GM20000 (cell line): ENCODE measurements at regions not wholly inside any gene's neighbourhood (a gene's known extent, or its start where the extent isn't known, plus 50 kb on each side); places are given as distances from the start of the nearest gene placed in this dataset.

Experiments used
- DNase-seq: peaks from one replicate; pipeline ENCODE4 v3.0.0; 2012; ENCODE audit warnings: low spot score
- TF ChIP-seq, protein P1 (sequence below): IDR thresholded peaks from 2 replicates; pipeline ENCODE4 v1.5.1; 2012; ENCODE audit warnings: mild to moderate bottlenecking, control low read depth; ENCODE audit errors: extremely low read depth, missing control alignments

DNA sequence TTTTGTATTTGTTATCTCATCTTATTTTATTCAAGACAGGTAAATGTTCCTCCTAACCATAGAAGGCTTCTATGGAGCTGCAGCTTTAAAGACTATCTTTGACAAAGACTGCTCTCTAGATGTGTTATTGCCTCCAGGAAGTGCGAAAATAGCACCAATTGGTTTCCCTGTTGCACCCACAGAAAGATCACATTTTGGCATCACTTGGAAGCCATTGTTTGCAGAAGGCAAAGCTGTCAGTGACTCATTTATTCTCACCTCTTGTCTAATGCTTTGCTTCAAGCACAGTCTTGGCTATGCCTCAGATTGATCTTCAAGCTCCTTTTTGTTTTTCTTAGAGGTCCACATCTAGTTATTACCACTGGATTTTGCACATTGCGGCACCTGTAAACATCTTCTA, 150.3 kb downstream of the PCDH7 start:
- TF ChIP-seq, protein P1, sequence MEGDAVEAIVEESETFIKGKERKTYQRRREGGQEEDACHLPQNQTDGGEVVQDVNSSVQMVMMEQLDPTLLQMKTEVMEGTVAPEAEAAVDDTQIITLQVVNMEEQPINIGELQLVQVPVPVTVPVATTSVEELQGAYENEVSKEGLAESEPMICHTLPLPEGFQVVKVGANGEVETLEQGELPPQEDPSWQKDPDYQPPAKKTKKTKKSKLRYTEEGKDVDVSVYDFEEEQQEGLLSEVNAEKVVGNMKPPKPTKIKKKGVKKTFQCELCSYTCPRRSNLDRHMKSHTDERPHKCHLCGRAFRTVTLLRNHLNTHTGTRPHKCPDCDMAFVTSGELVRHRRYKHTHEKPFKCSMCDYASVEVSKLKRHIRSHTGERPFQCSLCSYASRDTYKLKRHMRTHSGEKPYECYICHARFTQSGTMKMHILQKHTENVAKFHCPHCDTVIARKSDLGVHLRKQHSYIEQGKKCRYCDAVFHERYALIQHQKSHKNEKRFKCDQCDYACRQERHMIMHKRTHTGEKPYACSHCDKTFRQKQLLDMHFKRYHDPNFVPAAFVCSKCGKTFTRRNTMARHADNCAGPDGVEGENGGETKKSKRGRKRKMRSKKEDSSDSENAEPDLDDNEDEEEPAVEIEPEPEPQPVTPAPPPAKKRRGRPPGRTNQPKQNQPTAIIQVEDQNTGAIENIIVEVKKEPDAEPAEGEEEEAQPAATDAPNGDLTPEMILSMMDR, result no peak
- DNase-seq, result no peak

DNA sequence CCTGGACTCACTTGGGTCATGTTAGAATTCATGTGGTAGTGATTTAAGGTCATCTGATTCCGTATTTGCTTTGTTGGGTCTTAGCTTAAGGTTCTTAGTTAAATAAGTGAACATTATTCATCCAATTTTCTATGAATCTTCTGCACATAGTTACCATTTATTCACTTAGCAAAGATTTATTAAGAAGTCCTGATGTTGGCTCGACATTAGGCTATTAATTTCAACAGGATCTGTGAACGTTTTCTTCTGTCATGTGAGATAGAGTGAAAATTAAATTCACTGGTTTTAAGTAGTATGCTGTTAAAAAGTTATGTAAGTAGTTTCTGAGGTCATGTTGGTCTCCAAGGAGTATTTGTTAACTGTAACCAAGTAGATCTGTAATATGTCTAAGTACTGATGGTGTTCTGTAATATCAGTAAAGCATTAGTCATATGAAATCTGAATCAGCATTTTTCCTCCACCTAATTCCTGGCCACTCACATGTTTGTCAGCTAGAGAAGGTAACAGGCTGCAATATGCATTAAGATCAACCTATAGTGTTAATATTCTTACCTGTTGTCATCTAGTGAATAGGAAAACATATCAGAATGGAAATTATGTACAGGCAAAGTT, 155.6 kb downstream of the PCDH7 start:
- no peak for DNase-seq
- TF ChIP-seq, protein P1, result no peak

DNA sequence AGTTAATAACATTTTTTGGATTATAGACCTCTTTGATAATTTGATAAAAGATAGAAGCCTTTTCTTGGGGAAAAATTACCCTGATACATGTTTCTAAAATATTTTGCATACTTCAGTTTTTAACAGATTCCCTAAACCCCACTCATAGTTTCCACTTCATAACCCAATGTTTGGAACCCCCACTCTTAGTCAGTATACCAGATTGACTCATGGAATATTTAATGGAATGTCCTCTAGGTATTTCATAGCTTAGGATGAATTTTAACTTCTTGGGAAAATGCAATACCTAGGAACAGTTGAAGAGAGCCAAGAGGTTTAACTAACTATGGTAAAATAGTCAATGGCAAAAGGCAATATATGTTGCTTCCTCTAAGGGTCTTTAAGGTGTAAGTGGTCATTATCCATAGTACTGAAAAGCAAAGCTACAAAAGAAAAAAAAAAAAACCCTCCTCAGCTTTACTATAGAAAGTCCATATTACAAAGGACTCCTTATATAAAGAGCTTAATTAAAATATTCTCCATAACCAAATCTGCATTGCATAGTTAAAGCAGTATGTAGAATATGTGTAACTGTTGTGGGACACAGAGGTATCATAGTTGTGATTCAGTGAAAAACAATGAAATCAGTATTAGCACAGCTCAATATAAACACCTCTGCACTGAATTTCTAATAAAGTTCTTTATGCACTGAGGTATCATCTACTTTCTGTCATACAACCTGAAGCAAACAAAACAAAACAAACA, 159.9 kb downstream of the PCDH7 start:
- no peak for DNase-seq
- TF ChIP-seq, protein P1, result no peak

DNA sequence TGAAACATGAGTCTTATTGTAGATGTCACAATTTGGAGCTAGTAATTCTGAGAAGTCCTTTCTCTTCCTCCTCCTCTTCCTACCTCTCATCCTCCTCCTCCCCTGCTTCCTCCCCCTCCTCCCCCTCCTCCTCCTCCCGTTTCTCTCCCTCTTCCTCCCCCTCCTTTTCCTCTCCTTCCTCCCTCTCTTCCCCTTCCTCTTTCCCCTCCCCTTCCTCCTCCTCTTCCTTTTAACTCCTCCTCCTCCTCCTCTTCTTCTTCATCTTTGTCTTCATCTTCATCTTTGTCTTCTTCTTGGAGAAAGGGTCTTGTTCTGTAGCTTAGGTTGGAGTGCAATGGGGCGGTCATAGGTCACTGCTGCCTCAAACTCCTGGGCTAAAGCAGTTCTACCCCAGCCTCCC, 161.8 kb downstream of the PCDH7 start:
- DNase-seq, result no peak
- TF ChIP-seq, protein P1, result no peak

DNA sequence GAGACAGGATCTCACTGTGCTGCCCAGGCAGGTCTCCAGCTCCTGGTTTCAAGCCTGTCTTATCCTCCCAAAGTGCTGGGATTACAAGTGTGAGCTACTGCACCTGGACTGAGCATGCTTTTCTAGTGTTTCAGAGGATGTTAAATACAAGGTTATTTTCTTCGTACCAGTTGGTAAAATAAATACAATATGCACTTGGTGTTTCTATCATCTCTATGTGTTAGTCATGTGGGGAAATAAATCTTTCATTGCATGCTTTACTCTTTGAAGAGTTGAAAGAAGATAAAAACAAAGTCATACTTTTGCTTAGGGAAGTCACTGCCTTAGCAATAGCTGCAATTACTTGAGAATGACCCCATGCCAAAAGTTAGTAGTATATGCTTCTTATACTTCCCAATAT, 162.3 kb downstream of the PCDH7 start:
- no peak for DNase-seq
- TF ChIP-seq, protein P1, result no peak

DNA sequence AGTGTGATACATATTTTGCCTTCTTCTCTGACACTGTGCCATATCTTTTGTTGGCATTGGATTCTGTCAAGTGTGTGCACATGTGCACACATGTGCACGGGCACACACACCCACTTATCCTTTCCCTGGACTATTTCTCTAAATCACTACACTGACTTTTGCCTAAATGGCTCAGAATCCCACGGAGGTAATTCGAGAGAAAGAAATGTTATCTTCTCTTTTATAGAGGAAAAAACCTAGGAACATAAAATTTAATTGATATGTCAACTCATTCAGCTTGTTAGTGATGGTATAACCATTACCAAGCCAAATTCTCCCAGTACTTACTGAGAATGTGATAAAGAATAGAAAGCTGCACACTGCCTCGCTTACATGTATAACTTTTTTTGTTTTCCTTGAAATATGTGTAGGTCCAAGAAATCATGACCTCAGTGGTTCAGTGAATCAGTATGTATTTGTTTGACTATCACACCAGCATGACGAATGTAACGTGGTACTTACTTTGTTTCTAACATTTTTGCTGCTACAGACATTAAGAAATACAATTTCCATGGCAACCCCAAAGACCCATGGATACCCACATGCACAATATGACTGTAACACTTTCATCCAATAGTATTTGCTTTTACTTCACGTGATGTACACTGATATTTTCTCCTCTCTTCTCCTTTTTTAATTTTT, 163.0 kb downstream of the PCDH7 start:
- TF ChIP-seq, protein P1, result no peak

More for the DNA sequence above, 163.0 kb downstream of the PCDH7 start:
- no peak for DNase-seq
